ENCODE measurements at regions not wholly inside any gene's neighbourhood (a gene's known extent, or its start where the extent isn't known, plus 50 kb on each side); places are given as distances from the start of the nearest gene placed in this dataset.

DNA sequence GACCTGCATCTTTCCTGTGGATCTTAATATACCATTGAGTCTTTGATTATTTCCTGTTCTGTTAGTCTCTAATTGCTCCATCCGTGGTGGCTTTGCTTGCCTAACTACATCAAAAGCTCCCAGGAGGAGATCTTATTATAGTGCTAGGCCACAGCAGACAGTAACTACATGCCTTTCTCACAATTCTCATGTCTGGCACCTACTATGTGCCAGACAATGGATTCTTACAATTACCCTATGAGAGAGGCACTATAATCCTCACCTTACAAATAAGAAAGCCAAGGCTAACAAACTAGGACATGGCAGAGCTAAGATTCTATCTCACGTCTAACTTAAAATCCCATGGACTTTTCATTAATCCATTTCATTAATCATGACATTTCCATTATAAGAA is 70.3 kb upstream of the TARS1 start:
- TF ChIP-seq POLR2A (IDR thresholded peaks at IDR 0.05) (no peak), EP300 (IDR thresholded peaks at IDR 0.05) (no peak), POLR2AphosphoS5 (IDR thresholded peaks at IDR 0.05) (no peak)
- TF ChIP-seq, protein P1, sequence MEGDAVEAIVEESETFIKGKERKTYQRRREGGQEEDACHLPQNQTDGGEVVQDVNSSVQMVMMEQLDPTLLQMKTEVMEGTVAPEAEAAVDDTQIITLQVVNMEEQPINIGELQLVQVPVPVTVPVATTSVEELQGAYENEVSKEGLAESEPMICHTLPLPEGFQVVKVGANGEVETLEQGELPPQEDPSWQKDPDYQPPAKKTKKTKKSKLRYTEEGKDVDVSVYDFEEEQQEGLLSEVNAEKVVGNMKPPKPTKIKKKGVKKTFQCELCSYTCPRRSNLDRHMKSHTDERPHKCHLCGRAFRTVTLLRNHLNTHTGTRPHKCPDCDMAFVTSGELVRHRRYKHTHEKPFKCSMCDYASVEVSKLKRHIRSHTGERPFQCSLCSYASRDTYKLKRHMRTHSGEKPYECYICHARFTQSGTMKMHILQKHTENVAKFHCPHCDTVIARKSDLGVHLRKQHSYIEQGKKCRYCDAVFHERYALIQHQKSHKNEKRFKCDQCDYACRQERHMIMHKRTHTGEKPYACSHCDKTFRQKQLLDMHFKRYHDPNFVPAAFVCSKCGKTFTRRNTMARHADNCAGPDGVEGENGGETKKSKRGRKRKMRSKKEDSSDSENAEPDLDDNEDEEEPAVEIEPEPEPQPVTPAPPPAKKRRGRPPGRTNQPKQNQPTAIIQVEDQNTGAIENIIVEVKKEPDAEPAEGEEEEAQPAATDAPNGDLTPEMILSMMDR (IDR thresholded peaks at IDR 0.05) = no peak

Measured in stomach (tissue), 4 donors.